ENCODE measurements at regions not wholly inside any gene's neighbourhood (a gene's known extent, or its start where the extent isn't known, plus 50 kb on each side); places are given as distances from the start of the nearest gene placed in this dataset.
A peak's percentile ranks its signal among the peaks of the same experiment; 100 is the strongest.

DNA sequence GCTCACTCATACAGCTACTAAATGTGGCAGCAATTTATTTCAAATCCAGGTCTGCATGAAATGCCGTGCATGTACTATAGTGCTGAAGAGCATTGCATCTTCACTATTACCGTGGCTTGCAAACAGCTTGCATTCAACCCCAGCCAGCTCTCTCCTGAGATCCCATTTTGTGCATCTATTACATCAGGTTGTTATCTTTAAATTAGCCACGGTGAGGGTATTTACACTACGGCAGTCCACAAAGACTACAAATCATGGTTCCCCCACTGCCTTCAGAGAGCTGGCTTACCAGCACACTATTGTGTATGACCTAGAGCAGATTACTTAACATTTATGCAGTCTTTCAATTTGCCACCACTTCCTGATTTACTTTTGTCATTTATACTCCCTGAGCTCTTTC is 621.3 kb upstream of the LRATD1 start:
- ChIA-PET CTCF (no interaction called here), POLR2A (no interaction called here)
- no peak for TF ChIP-seq HDAC2 (IDR thresholded peaks at IDR 0.05)
- 34% methylated on average over 4 of the region's 4 CpGs for WGBS (ENCODE audit: missing lambda C conversion rate)
- FAIRE-seq (no peak), ATAC-seq (no peak), DNase-seq (ENCODE audit: low read depth in 1 of 2, low spot score in 1 of 2) (no peak)
- no peak overlapping the region for H3K27ac ChIP-seq
- no peaks in the 10 kb centered on the region for H3K4me1 ChIP-seq
- H3K4me3 ChIP-seq = no peak overlapping the region
- H3K4me2 ChIP-seq = no peak overlapping the region
- peaks cover 6% of the 10 kb centered on the region; the same call in 2 of the 3 replicates for H3K9me3 ChIP-seq

DNA sequence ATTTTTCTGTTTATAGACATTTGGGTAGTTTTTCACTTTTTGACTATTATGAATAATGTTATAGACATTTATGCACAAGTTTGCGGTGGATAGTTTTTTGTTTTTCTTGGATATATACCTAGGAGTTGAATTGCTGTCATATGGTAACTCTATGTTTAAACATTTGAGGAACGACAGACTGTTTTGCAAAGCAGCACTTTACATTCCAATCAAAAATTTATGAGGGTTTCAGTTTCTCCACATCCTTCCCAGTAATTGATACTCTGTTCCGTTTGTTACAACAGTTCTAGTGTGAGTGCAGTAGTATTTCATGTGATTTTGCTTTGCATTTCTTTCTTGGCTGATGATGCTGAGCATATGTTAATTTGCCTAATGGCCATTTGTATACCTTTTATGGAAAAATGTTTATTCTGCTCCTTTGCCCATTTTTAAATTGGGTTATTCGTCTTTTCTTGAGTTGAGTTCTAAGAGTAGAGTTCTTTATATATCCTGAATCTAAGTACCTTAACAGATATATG is 617.3 kb upstream of the LRATD1 start:
- H3K4me1 ChIP-seq = no peaks in the 10 kb centered on the region
- CTCF ChIA-PET = no interaction called here
- ATAC-seq = no peak
- H3K27ac ChIP-seq = no peak overlapping the region
- peak; percentile 23 for FAIRE-seq
- H3K9me3 ChIP-seq = peaks cover 8% of the 10 kb centered on the region
- TF ChIP-seq SREBF2 (IDR thresholded peaks at IDR 0.05) (no peak), JUN (IDR thresholded peaks at IDR 0.05) (no peak), ZNF302 (CRISPR knock-in tag; IDR thresholded peaks at IDR 0.05) (no peak), KDM1A (IDR thresholded peaks at IDR 0.05; ENCODE audit: low read depth) (no peak), EHF (CRISPR knock-in tag; IDR thresholded peaks at IDR 0.05) (no peak), CBX8 (IDR thresholded peaks at IDR 0.05) (no peak), RCOR1 (IDR thresholded peaks at IDR 0.05; ENCODE audit: low read depth, low read length) (no peak), CEBPB (IDR thresholded peaks at IDR 0.05) (no peak)
- TF ChIP-seq, protein P1, sequence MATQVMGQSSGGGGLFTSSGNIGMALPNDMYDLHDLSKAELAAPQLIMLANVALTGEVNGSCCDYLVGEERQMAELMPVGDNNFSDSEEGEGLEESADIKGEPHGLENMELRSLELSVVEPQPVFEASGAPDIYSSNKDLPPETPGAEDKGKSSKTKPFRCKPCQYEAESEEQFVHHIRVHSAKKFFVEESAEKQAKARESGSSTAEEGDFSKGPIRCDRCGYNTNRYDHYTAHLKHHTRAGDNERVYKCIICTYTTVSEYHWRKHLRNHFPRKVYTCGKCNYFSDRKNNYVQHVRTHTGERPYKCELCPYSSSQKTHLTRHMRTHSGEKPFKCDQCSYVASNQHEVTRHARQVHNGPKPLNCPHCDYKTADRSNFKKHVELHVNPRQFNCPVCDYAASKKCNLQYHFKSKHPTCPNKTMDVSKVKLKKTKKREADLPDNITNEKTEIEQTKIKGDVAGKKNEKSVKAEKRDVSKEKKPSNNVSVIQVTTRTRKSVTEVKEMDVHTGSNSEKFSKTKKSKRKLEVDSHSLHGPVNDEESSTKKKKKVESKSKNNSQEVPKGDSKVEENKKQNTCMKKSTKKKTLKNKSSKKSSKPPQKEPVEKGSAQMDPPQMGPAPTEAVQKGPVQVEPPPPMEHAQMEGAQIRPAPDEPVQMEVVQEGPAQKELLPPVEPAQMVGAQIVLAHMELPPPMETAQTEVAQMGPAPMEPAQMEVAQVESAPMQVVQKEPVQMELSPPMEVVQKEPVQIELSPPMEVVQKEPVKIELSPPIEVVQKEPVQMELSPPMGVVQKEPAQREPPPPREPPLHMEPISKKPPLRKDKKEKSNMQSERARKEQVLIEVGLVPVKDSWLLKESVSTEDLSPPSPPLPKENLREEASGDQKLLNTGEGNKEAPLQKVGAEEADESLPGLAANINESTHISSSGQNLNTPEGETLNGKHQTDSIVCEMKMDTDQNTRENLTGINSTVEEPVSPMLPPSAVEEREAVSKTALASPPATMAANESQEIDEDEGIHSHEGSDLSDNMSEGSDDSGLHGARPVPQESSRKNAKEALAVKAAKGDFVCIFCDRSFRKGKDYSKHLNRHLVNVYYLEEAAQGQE (IDR thresholded peaks at IDR 0.05) = no peak
- TF ChIP-seq, protein P2, sequence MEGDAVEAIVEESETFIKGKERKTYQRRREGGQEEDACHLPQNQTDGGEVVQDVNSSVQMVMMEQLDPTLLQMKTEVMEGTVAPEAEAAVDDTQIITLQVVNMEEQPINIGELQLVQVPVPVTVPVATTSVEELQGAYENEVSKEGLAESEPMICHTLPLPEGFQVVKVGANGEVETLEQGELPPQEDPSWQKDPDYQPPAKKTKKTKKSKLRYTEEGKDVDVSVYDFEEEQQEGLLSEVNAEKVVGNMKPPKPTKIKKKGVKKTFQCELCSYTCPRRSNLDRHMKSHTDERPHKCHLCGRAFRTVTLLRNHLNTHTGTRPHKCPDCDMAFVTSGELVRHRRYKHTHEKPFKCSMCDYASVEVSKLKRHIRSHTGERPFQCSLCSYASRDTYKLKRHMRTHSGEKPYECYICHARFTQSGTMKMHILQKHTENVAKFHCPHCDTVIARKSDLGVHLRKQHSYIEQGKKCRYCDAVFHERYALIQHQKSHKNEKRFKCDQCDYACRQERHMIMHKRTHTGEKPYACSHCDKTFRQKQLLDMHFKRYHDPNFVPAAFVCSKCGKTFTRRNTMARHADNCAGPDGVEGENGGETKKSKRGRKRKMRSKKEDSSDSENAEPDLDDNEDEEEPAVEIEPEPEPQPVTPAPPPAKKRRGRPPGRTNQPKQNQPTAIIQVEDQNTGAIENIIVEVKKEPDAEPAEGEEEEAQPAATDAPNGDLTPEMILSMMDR (IDR thresholded peaks at IDR 0.05) = no peak
- DNase-seq (ENCODE audit: low read depth in 1 of 2, low spot score in 1 of 2) = no peak
- no peak overlapping the region for H3K4me3 ChIP-seq
- POLR2A ChIA-PET = no interaction called here
- no peak overlapping the region for H3K4me2 ChIP-seq
- WGBS (ENCODE audit: missing lambda C conversion rate) = 18% methylated on average over 4 of the region's 4 CpGs

DNA sequence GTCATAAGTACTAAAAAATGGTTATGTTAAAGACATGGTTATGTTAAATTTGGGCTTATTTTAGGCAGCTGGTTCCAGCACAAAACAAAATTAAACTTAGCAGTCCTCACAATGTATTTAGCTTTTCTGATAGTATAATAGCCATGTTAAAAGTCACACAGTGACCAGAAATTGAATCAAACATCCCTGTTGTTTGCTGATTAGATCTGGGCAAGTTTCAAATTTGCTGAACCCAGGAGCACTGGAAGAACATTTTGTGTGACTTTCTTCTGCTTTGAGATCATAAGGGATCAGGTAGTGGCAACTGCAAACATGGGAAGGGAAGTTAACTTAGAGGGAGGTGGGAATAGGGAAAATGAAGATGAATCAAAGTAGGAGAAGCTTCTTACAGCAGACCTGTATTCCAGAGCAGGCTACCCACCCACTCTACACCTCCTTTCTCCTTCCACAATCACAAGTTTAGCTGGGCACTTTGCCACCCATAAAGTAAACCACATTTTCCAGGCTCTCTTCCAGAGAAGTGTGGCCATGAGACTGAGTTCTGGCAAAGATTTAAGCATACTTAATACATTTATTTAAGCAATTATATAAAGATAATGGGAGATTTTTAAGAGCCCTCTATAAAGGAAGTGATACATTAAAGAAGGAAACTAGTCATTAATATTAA is 616.1 kb upstream of the LRATD1 start:
- H3K9me3 ChIP-seq = peaks cover 2% of the 10 kb centered on the region; the same call in 2 of the 3 replicates
- H3K4me3 ChIP-seq = no peak overlapping the region
- CTCF ChIA-PET = no interaction called here
- ATAC-seq (no peak), DNase-seq (ENCODE audit: low read depth in 1 of 2, low spot score in 1 of 2) (no peak), FAIRE-seq (no peak)
- POLR2A ChIA-PET = no interaction called here
- TF ChIP-seq SMC3 (IDR thresholded peaks at IDR 0.05) = no peak
- H3K4me1 ChIP-seq = no peaks in the 10 kb centered on the region
- no peak overlapping the region for H3K4me2 ChIP-seq
- no peak overlapping the region for H3K27ac ChIP-seq

DNA sequence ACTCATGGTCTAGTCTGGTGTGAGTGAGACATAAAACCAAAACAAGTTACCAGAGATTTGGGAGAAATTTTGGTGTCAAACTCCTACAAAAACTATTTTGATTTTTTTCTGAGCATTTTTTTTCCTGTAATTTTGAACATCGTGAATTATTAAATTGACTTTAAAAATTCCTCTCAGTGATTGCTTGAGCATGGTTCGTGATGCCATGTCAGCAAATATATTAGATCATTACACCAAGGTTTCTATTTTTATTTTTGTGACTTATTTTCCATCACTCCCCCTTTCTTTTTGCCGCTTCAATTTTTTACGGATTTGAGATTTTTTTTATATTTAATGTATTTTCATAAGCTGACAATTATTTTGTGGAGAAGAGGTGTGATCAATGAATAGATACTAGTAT is 613.9 kb upstream of the LRATD1 start:
- WGBS (ENCODE audit: missing lambda C conversion rate) = 19% methylated on average over 4 of the region's 4 CpGs
- ChIA-PET CTCF (no interaction called here), POLR2A (no interaction called here)
- Histone ChIP-seq H3K27ac (no peak overlapping the region), H3K4me3 (no peak overlapping the region), H3K4me1 (no peaks in the 10 kb centered on the region), H3K4me2 (no peak overlapping the region), H3K9me3 (peaks cover 2% of the 10 kb centered on the region; the same call in 1 of the 3 replicates)
- ATAC-seq (no peak), DNase-seq (ENCODE audit: low read depth in 1 of 2, low spot score in 1 of 2) (no peak), FAIRE-seq (no peak)
- peak; percentile 40 for TF ChIP-seq MAFK (IDR thresholded peaks at IDR 0.05; ENCODE audit: partially characterized antibody)
- no peak for TF ChIP-seq NPAS2 (CRISPR knock-in tag; IDR thresholded peaks at IDR 0.05; ENCODE audit: borderline replicate concordance)
- no peak for TF ChIP-seq FOSB (CRISPR knock-in tag; IDR thresholded peaks at IDR 0.05)
- no peak for TF ChIP-seq ZSCAN20 (CRISPR knock-in tag; IDR thresholded peaks at IDR 0.05)

Data from A549 (cell line).